22Rv1 (cell line): ENCODE measurements at regions not wholly inside any gene's neighbourhood (a gene's known extent, or its start where the extent isn't known, plus 50 kb on each side); places are given as distances from the start of the nearest gene placed in this dataset.

ENCODE experiments used
- H3K27ac ChIP-seq: fragments of 450-650 bp; 2 replicates; pipeline ENCODE4 v1.5.1; 2017
- ZFX ChIP-seq: fragments of 450-650 bp; IDR thresholded peaks from 2 replicates; pipeline ENCODE4 v1.6.1; 2017; ENCODE audit warnings: antibody characterized with exemption, borderline replicate concordance
- TF ChIP-seq, protein P1 (sequence below): fragments of 450-650 bp; IDR thresholded peaks from 2 replicates; pipeline ENCODE4 v1.5.1; 2017; ENCODE audit warnings: mild to moderate bottlenecking

DNA sequence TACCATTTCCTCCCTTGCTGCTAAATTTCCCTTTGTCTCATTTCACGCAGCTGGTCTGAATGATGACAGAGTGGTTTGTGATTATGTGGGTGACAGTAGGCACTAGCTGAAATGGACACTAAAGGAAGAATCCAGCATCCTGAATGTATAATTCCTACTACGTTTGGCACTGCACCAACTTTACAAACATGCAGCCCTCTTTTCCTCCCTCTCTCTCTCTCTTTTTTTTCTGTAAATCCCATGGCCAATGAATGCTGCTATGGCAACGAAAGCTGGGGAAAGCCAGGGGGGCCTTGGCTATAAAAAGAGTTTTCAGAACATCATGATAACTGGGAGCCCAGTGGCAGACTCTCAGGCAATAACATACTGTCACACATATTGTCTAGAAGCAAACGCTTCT is 367.2 kb upstream of the AGTR1 start:
- no peak overlapping the region for H3K27ac ChIP-seq
- TF ChIP-seq ZFX, result no peak
- TF ChIP-seq, protein P1, sequence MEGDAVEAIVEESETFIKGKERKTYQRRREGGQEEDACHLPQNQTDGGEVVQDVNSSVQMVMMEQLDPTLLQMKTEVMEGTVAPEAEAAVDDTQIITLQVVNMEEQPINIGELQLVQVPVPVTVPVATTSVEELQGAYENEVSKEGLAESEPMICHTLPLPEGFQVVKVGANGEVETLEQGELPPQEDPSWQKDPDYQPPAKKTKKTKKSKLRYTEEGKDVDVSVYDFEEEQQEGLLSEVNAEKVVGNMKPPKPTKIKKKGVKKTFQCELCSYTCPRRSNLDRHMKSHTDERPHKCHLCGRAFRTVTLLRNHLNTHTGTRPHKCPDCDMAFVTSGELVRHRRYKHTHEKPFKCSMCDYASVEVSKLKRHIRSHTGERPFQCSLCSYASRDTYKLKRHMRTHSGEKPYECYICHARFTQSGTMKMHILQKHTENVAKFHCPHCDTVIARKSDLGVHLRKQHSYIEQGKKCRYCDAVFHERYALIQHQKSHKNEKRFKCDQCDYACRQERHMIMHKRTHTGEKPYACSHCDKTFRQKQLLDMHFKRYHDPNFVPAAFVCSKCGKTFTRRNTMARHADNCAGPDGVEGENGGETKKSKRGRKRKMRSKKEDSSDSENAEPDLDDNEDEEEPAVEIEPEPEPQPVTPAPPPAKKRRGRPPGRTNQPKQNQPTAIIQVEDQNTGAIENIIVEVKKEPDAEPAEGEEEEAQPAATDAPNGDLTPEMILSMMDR, result no peak

DNA sequence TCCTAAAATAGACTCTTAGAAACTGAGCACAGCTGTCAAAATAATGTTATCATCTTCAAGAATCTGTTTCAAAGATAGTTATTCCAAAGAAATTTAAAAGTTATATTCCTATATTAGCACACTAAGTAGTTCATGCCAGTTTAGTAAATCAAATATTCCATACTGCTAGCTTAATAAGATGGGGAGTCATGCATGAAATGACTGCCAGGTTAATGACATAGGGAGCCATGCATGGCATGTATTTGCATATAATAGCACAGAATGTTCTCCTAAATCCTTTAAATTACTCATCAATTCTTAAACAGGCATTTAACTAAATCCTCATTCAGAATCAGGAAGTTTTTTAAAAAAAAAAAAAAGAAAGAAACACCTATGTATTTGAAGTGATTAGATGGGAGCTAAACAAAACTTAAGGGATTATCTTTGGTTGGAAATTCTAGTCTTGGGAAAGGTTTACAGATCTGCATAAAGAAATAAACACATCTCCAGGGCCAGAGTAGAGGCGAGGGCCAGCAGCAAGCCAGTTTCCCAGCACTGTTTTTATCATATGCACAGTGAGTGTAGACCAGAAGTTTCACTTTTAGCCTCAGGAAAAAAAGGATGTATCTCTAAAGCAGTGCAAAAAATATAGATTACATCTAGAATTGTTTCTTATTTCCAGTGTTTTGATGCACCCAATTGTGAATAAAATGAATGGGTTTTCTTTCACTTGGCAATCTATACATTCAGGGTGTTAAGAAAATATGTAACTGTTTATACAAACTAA is 366.4 kb upstream of the AGTR1 start:
- H3K27ac ChIP-seq, result no peak overlapping the region
- no peak for TF ChIP-seq ZFX
- TF ChIP-seq, protein P1, result no peak

DNA sequence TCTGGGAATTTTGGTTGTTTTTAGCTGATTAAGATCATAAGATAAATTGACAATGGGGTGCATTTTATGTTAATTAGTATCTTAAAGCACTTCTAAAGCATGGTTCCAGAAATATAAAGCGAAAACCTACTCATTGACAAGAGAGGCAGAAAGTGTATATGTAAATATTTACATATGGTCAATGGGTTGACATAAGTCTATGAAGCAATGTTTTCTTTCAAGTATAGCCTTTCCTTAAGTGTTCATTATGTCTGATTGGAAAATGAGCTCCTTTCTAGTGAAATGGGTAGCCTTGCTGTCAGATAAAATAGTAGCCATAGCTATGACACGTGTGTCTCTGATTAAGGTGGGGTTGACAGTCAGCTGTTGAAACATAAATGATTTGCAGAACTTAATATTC is 365.2 kb upstream of the AGTR1 start:
- no peak for TF ChIP-seq ZFX
- TF ChIP-seq, protein P1, result no peak
- H3K27ac ChIP-seq, result peak overlapping the region; percentile 22; the same call in 1 of the 2 replicates

DNA sequence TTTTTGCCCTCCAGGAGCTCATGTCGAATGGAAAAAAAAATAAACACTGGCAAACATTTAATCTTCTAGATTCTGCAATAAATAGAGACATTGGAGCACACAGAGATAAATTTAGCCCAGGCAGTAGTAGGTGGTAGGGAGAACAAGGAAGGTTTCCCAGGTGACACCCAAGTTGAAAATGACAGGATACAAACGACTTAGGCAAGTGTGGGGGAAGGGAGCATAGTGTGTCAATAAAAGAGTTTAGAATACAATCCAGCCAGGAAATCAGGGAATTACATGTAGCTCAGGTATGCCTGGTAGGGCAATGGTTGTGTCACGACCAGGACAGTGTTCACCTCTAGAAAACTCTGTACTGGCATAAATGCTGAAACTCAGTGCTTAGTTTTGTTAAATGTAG is 364.6 kb upstream of the AGTR1 start:
- TF ChIP-seq, protein P1, result no peak
- no peak for TF ChIP-seq ZFX
- peak overlapping the region; percentile 22; the same call in 1 of the 2 replicates for H3K27ac ChIP-seq

DNA sequence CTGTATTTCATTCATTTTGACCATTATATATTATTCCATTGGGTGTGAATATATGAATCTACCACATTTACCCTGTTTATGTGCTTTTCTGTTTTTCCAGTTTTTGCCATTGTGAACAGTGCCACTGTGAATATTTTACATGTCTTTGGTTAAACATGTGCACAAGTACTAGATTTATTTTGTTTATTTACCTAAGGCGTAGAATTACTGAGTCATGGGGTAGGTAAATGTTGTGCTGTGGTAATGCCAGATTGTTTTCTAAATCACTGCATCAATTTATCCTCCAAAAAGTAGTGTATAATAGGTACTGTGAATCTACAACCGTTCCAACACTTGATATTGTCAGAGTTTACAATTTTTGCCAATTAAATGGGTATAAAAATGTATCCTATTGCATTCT is 362.1 kb upstream of the AGTR1 start:
- no peak for TF ChIP-seq ZFX
- TF ChIP-seq, protein P1, result no peak
- H3K27ac ChIP-seq, result no peak overlapping the region

DNA sequence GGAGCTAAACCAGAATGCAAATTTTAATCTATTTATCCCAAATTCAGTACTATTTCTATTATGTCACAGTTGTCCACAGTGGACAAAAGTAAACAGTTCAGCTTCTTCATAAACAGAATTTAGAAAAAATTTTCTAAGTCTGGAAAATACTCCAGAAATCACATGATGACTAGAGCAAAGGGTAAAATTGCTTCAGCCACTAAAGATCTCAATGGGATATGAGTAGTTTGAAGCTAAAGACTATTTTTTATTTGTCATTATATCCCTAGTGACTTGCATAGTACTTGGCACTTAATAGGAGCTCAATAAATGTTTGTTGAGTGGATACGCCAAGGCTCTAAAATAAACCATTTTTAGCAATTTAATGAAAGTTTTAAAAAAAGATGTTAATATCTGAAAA is 354.3 kb upstream of the AGTR1 start:
- TF ChIP-seq, protein P1, result no peak
- TF ChIP-seq ZFX, result no peak
- no peak overlapping the region for H3K27ac ChIP-seq

DNA sequence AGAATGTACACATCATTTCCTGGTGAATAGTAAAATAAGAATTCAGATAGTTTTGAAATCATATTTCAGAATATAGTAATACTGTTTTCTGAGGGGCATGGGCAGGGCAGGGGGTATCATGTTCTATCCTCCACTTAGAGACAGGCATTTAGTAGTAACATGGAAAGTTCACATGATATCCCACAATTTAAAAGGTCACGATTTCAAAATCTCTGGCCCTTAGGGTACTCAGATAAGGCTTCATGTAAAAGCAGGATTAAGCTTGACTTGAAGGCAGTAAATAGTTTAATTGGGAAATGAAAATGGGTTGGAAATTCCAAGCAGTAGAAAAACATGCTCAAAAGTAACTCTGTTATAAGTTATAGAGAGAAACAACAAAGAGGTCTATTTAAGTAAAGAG is 353.2 kb upstream of the AGTR1 start:
- no peak overlapping the region for H3K27ac ChIP-seq
- no peak for TF ChIP-seq ZFX
- TF ChIP-seq, protein P1, result no peak
